D721Med (cell line): ENCODE measurements at regions not wholly inside any gene's neighbourhood (a gene's known extent, or its start where the extent isn't known, plus 50 kb on each side); places are given as distances from the start of the nearest gene placed in this dataset.

ENCODE experiments used
- DNase-seq: peaks from one replicate; pipeline ENCODE4 v3.0.0; 2011; ENCODE audit warnings: low spot score; ENCODE audit not compliant: insufficient read length
- FAIRE-seq: peaks from 2 replicates; lab custom pipeline; 2011; peaks lifted over from hg19 to GRCh38; lab: Jason Lieb, UNC
- TF ChIP-seq, protein P1 (sequence below): IDR thresholded peaks from 2 replicates; pipeline ENCODE4 v1.5.1; 2012; ENCODE audit warnings: mild to moderate bottlenecking, control low read depth; ENCODE audit not compliant: insufficient read depth; ENCODE audit errors: missing control alignments

DNA sequence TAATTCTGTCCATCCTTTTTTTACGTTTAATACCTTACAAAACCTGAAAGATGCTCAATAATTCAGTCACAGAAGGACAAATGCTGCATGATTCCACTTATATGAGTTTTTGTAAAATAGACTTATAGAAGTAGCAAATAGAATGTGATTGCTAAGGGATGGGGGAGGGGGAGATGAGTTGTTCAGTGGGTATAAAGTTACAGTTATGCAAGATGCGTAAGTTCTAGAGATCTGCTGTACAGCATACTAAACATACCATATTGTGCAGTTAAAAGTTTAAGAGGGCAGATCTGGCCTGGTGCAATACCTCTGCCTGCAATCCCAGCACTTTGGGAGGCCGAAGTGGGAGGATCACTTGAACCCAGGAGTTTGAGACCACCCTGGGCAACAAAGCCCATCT, 78.8 kb downstream of the TET3 start:
- FAIRE-seq (no peak), DNase-seq (no peak)
- TF ChIP-seq, protein P1, sequence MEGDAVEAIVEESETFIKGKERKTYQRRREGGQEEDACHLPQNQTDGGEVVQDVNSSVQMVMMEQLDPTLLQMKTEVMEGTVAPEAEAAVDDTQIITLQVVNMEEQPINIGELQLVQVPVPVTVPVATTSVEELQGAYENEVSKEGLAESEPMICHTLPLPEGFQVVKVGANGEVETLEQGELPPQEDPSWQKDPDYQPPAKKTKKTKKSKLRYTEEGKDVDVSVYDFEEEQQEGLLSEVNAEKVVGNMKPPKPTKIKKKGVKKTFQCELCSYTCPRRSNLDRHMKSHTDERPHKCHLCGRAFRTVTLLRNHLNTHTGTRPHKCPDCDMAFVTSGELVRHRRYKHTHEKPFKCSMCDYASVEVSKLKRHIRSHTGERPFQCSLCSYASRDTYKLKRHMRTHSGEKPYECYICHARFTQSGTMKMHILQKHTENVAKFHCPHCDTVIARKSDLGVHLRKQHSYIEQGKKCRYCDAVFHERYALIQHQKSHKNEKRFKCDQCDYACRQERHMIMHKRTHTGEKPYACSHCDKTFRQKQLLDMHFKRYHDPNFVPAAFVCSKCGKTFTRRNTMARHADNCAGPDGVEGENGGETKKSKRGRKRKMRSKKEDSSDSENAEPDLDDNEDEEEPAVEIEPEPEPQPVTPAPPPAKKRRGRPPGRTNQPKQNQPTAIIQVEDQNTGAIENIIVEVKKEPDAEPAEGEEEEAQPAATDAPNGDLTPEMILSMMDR = no peak

DNA sequence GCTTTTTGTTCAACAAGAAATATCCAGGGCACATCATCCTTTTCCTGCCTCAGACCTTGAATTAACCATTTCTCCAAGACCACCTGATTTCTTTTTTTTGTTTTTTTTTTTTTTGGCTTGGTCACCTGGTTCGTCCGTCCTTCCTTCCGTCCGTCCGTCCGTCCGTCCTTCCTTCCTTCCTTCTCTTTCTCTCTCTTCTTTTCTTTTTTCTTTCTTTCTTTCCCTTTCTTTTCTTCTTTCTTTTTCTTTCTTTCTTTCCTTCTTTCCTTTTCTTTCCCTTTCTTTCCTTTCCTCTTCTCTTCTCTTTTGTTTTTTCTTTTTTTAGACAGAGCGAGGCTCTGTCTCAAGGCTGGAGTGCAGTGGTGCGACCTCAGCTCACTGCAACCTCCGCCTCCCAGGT, 80.7 kb downstream of the TET3 start:
- TF ChIP-seq, protein P1 = no peak
- FAIRE-seq (no peak), DNase-seq (no peak)

DNA sequence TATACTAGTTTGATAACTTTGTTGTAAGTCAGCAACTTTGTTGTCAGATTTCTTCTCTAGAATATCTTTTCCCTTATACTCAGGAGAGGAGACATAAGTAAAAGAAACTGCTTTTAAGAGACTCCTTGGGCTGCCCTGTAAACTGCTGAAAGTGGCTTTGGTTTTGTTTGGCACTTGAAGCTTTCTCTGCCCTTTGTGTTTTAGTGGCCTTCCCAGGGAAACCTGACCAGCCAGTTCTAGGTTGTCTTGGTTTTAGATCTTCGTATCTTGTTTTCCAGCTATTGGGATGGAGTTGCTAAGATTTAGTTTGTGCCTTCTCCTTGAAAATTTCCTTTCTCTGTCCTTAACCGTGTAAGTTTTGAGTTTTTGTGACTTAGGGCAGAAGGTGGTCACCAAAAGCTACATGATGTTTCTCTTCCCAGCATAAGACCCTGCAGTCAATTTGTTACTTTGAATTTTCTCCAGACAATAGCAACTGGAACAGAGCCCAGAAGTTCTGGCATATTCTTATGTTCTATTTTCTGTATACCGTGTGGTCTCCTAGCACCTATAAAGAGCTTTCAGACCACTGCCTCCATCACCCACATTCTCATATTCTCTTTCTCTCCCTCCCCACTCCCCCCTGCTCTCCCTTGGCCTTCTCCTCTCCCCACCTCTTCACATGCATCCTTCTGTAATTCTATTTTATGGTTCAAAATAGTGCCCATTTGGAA, 81.1 kb downstream of the BOLA3 start:
- TF ChIP-seq, protein P1 = no peak
- FAIRE-seq (no peak), DNase-seq (no peak)

DNA sequence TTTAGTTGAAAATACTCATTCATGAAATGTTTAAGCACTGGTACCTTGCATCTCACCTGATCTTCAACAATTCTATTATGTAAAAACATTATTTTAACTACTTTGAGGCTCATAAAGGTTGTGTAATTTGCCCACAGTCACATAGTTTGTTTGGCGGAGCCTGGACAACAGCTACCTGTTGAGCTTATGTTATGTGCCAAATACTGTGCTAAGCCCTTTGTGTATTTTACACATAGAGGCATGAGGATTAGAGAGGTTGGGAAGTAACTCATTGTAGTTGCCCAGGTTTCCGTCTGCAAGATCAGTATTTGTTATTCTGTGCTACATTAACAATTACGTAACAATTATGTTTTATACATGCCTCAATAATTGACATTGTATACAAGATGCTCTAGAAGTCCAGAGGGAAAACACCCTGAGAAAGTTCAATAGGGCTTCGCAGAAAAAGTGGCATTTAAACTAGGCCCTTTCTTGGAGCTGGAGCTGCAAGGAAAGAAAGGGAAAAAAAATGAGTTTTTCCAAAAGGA, 80.4 kb downstream of the BOLA3 start:
- TF ChIP-seq, protein P1 = no peak
- DNase-seq (no peak), FAIRE-seq (no peak)

GRCh38 chr2:74070991-74071390, 76.7 kb downstream of the BOLA3 start:
- DNase-seq = no peak
- TF ChIP-seq, protein P1 = no peak
- no peak for FAIRE-seq

- TF ChIP-seq, protein P1 = no peak
- no peak for DNase-seq
- no peak for FAIRE-seq
Measured at GRCh38 chr2:74071426-74071825, 76.3 kb downstream of the BOLA3 start.

DNA sequence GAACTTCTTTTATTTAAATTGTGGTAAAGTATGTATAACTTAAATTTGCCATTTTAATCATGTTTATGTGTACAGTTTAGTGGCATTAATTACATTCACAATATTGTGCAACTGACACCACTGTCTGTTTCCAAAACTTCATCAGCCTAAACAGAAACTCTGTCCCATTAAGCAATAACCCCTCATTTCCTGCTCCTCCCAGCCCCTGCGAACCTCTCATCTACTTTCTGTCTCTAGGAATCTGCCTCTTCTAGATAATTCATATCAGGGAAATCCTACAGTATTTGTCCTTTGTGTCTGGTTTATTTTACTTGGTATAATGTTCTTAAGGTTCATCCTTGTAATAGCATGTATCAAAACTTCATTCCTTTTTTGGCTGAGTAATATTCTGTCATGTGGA, 75.1 kb downstream of the BOLA3 start:
- no peak for DNase-seq
- no peak for FAIRE-seq
- TF ChIP-seq, protein P1 = no peak
